OCI-LY1 (cell line): ENCODE measurements at regions not wholly inside any gene's neighbourhood (a gene's known extent, or its start where the extent isn't known, plus 50 kb on each side); places are given as distances from the start of the nearest gene placed in this dataset.
A peak's percentile ranks its signal among the peaks of the same experiment; 100 is the strongest.

Experiments used
- H2AFZ ChIP-seq: fragments of 200-600 bp; sonication (generic), shearing (Covaris generic); 2 replicates; pipeline ENCODE4 v1.6.0; 2014; ENCODE audit warnings: antibody characterized with exemption, mild to moderate bottlenecking, low read length
- H3F3A ChIP-seq: fragments of 200-600 bp; sonication (generic), shearing (Covaris generic); 2 replicates; pipeline ENCODE4 v1.6.0; 2014; ENCODE audit warnings: mild to moderate bottlenecking, antibody characterized with exemption, low read length, moderate library complexity; ENCODE audit not compliant: insufficient read depth
- H3K27ac ChIP-seq: fragments of 200-600 bp; sonication (generic); 2 replicates; pipeline ENCODE4 v1.5.1; 2014; ENCODE audit warnings: low read length, mixed run types, mild to moderate bottlenecking, low read depth; ENCODE audit not compliant: poor library complexity, severe bottlenecking
- H3K27me3 ChIP-seq: fragments of 200-600 bp; sonication (generic); 2 replicates; pipeline ENCODE4 v1.6.0; 2014; ENCODE audit warnings: antibody characterized with exemption, mild to moderate bottlenecking, low read length, moderate library complexity; ENCODE audit not compliant: insufficient read depth
- H3K36me3 ChIP-seq: fragments of 200-600 bp; sonication (generic); 2 replicates; pipeline ENCODE4 v1.6.1; 2014; ENCODE audit warnings: mild to moderate bottlenecking, antibody characterized with exemption, low read length, moderate library complexity, mixed read lengths; ENCODE audit not compliant: insufficient read depth
- H3K4me1 ChIP-seq: fragments of 200-600 bp; sonication (generic); 2 replicates; pipeline ENCODE4 v1.5.1; 2014; ENCODE audit warnings: mild to moderate bottlenecking, low read length, moderate library complexity; ENCODE audit not compliant: insufficient read depth, severe bottlenecking
- H3K4me2 ChIP-seq: fragments of 200-600 bp; sonication (generic), shearing (Covaris generic); 2 replicates; pipeline ENCODE4 v1.6.1; 2014; ENCODE audit warnings: low read length
- H3K4me3 ChIP-seq: fragments of 200-600 bp; sonication (generic); 2 replicates; pipeline ENCODE4 v1.5.1; 2014; ENCODE audit warnings: low read length, low read depth, mild to moderate bottlenecking, mixed read lengths; ENCODE audit not compliant: poor library complexity, severe bottlenecking
- H3K79me2 ChIP-seq: fragments of 200-600 bp; shearing (Covaris generic); 2 replicates; pipeline ENCODE4 v1.6.1; 2016; ENCODE audit warnings: mixed run types, low read length, mixed read lengths; ENCODE audit not compliant: insufficient read depth
- H3K9ac ChIP-seq: fragments of 200-600 bp; sonication (generic), shearing (Covaris generic); 2 replicates; pipeline ENCODE4 v1.6.1; 2014; ENCODE audit warnings: mild to moderate bottlenecking, low read length, mixed read lengths
- H3K9me2 ChIP-seq: fragments of 200-600 bp; sonication (generic), shearing (Covaris generic); 2 replicates; pipeline ENCODE4 v1.6.1; 2014; ENCODE audit warnings: low read depth, mild to moderate bottlenecking, low read length, mixed read lengths
- H3K9me3 ChIP-seq: fragments of 200-600 bp; shearing (Covaris generic); 2 replicates; pipeline ENCODE4 v1.6.1; 2014; ENCODE audit warnings: low read length, mixed read lengths
- H4K20me1 ChIP-seq: fragments of 200-600 bp; sonication (generic), shearing (Covaris generic); 2 replicates; pipeline ENCODE4 v1.6.0; 2016; ENCODE audit warnings: mild to moderate bottlenecking, low read length; ENCODE audit not compliant: insufficient read depth
- CTCF ChIP-seq: fragments of 200-600 bp; sonication (generic), shearing (Covaris generic); IDR thresholded peaks from 2 replicates; pipeline ENCODE4 v1.5.1; 2017; ENCODE audit warnings: mild to moderate bottlenecking, antibody characterized with exemption, low read length, moderate library complexity, mixed read lengths
- EZH2 ChIP-seq: fragments of 200-600 bp; sonication (generic), shearing (Covaris generic); IDR thresholded peaks from 2 replicates; pipeline ENCODE4 v1.8.0; 2017; ENCODE audit warnings: borderline replicate concordance, mixed run types, mild to moderate bottlenecking, antibody characterized with exemption, low read length, moderate library complexity, mixed read lengths

- Histone ChIP-seq H3K9me3 (no peaks in the 10 kb centered on the region), H2AFZ (no peak overlapping the region), H3K79me2 (no peaks in the 10 kb centered on the region), H3K9me2 (no peaks in the 10 kb centered on the region), H4K20me1 (no peaks in the 10 kb centered on the region), H3K4me3 (no peak overlapping the region), H3K4me1 (no peaks in the 10 kb centered on the region), H3K4me2 (no peak overlapping the region), H3K27ac (no peak overlapping the region), H3K9ac (no peak overlapping the region), H3K27me3 (no peaks in the 10 kb centered on the region), H3K36me3 (no peaks in the 10 kb centered on the region), H3F3A (no peaks in the 10 kb centered on the region)
- TF ChIP-seq CTCF (no peak), EZH2 (no peak)
Observed at GRCh38 chr4:154086247-154086646, 297.4 kb upstream of the SFRP2 start.

- Histone ChIP-seq H2AFZ (no peak overlapping the region), H3K27ac (no peak overlapping the region)
- TF ChIP-seq EZH2 (no peak), CTCF (no peak)
Observed at GRCh38 chr4:154084864-154085263, 296.0 kb upstream of the SFRP2 start.

GRCh38 chr4:154082760-154083535 is 294.1 kb upstream of the SFRP2 start:
- no peaks in the 10 kb centered on the region for H3K79me2 ChIP-seq
- H3K4me3 ChIP-seq, result no peak overlapping the region
- H3K27me3 ChIP-seq, result no peaks in the 10 kb centered on the region
- no peak overlapping the region for H2AFZ ChIP-seq
- H3K4me2 ChIP-seq, result no peak overlapping the region
- H3K9me3 ChIP-seq, result no peaks in the 10 kb centered on the region
- no peak overlapping the region for H3K27ac ChIP-seq
- no peaks in the 10 kb centered on the region for H3K36me3 ChIP-seq
- no peaks in the 10 kb centered on the region for H3K9me2 ChIP-seq
- H3F3A ChIP-seq, result no peaks in the 10 kb centered on the region
- no peaks in the 10 kb centered on the region for H3K4me1 ChIP-seq
- no peak overlapping the region for H3K9ac ChIP-seq
- no peaks in the 10 kb centered on the region for H4K20me1 ChIP-seq
- TF ChIP-seq CTCF (peak; percentile 39), EZH2 (no peak)

More at GRCh38 chr4:154084864-154085263, 296.0 kb upstream of the SFRP2 start:
- no peak overlapping the region for H3K4me2 ChIP-seq
- no peak overlapping the region for H3K4me3 ChIP-seq
- no peaks in the 10 kb centered on the region for H3K9me3 ChIP-seq
- no peaks in the 10 kb centered on the region for H3K9me2 ChIP-seq
- no peaks in the 10 kb centered on the region for H3F3A ChIP-seq
- no peak overlapping the region for H3K9ac ChIP-seq
- no peaks in the 10 kb centered on the region for H3K27me3 ChIP-seq
- no peaks in the 10 kb centered on the region for H3K4me1 ChIP-seq
- H3K79me2 ChIP-seq, result no peaks in the 10 kb centered on the region
- H3K36me3 ChIP-seq, result no peaks in the 10 kb centered on the region
- H4K20me1 ChIP-seq, result no peaks in the 10 kb centered on the region
